ENCODE measurements at regions not wholly inside any gene's neighbourhood (a gene's known extent, or its start where the extent isn't known, plus 50 kb on each side); places are given as distances from the start of the nearest gene placed in this dataset.

GRCh38 chr13:57865600-57866294 is 234.2 kb downstream of the PCDH17 start:
- H3K36me3 ChIP-seq (replicated peaks; ENCODE audit: insufficient read depth, low read length), result no peaks in the 10 kb centered on the region
- no peaks in the 10 kb centered on the region for H3K27me3 ChIP-seq (replicated peaks; ENCODE audit: insufficient read depth, low read length)
- no peak for DNase-seq
- H3K9me2 ChIP-seq (replicated peaks; ENCODE audit: insufficient read depth, low read length), result no peaks in the 10 kb centered on the region
- no peaks in the 10 kb centered on the region for H4K20me1 ChIP-seq (ENCODE audit: insufficient read depth, low read length)
- no peak overlapping the region for H3K9ac ChIP-seq (ENCODE audit: low read length)
- H3K79me2 ChIP-seq (ENCODE audit: low read length), result no peaks in the 10 kb centered on the region
- H3K9me3 ChIP-seq (replicated peaks; ENCODE audit: insufficient read depth, low read length), result no peaks in the 10 kb centered on the region
- no peak overlapping the region for H2AFZ ChIP-seq (ENCODE audit: low read length)
- no peaks in the 10 kb centered on the region for H3K4me1 ChIP-seq (ENCODE audit: low read length)
- no peak overlapping the region for H3K4me3 ChIP-seq (ENCODE audit: low read length)
- no peak overlapping the region for H3K27ac ChIP-seq (ENCODE audit: low read length)
- TF ChIP-seq CTCF (IDR thresholded peaks at IDR 0.05; ENCODE audit: low read length) (no peak), EZH2 (optimal IDR thresholded peaks at IDR 0.05; ENCODE audit: low read depth, low read length) (no peak), EZH2phosphoT487 (IDR thresholded peaks at IDR 0.05; ENCODE audit: low read length) (no peak)
- no peak overlapping the region for H3K4me2 ChIP-seq (ENCODE audit: low read depth, low read length)
- no peaks in the 10 kb centered on the region for H3F3A ChIP-seq (ENCODE audit: insufficient read depth, low read length)

GRCh38 chr13:57874530-57874929 is 243.0 kb downstream of the PCDH17 start:
- no peaks in the 10 kb centered on the region for H4K20me1 ChIP-seq (ENCODE audit: insufficient read depth, low read length)
- no peak overlapping the region for H3K4me2 ChIP-seq (ENCODE audit: low read depth, low read length)
- no peak overlapping the region for H3K27ac ChIP-seq (ENCODE audit: low read length)
- TF ChIP-seq EZH2 (optimal IDR thresholded peaks at IDR 0.05; ENCODE audit: low read depth, low read length) (no peak), CTCF (IDR thresholded peaks at IDR 0.05; ENCODE audit: low read length) (no peak), EZH2phosphoT487 (IDR thresholded peaks at IDR 0.05; ENCODE audit: low read length) (no peak)
- H3K79me2 ChIP-seq (ENCODE audit: low read length), result no peaks in the 10 kb centered on the region
- no peaks in the 10 kb centered on the region for H3F3A ChIP-seq (ENCODE audit: insufficient read depth, low read length)
- H3K4me3 ChIP-seq (ENCODE audit: low read length), result no peak overlapping the region
- no peaks in the 10 kb centered on the region for H3K4me1 ChIP-seq (ENCODE audit: low read length)
- H3K9ac ChIP-seq (ENCODE audit: low read length), result no peak overlapping the region
- H3K9me3 ChIP-seq (replicated peaks; ENCODE audit: insufficient read depth, low read length), result no peaks in the 10 kb centered on the region
- H3K9me2 ChIP-seq (replicated peaks; ENCODE audit: insufficient read depth, low read length), result no peaks in the 10 kb centered on the region
- no peak overlapping the region for H2AFZ ChIP-seq (ENCODE audit: low read length)
- no peaks in the 10 kb centered on the region for H3K27me3 ChIP-seq (replicated peaks; ENCODE audit: insufficient read depth, low read length)
- no peak for DNase-seq
- no peaks in the 10 kb centered on the region for H3K36me3 ChIP-seq (replicated peaks; ENCODE audit: insufficient read depth, low read length)

- Histone ChIP-seq H3F3A (ENCODE audit: insufficient read depth, low read length) (no peaks in the 10 kb centered on the region), H3K9me3 (replicated peaks; ENCODE audit: insufficient read depth, low read length) (no peaks in the 10 kb centered on the region), H3K9me2 (replicated peaks; ENCODE audit: insufficient read depth, low read length) (no peaks in the 10 kb centered on the region), H3K27ac (ENCODE audit: low read length) (no peak overlapping the region), H3K79me2 (ENCODE audit: low read length) (no peaks in the 10 kb centered on the region), H3K27me3 (replicated peaks; ENCODE audit: insufficient read depth, low read length) (no peaks in the 10 kb centered on the region), H3K4me3 (ENCODE audit: low read length) (no peak overlapping the region), H3K36me3 (replicated peaks; ENCODE audit: insufficient read depth, low read length) (no peaks in the 10 kb centered on the region), H4K20me1 (ENCODE audit: insufficient read depth, low read length) (no peaks in the 10 kb centered on the region), H2AFZ (ENCODE audit: low read length) (no peak overlapping the region), H3K4me1 (ENCODE audit: low read length) (no peaks in the 10 kb centered on the region), H3K4me2 (ENCODE audit: low read depth, low read length) (no peak overlapping the region), H3K9ac (ENCODE audit: low read length) (no peak overlapping the region)
- no peak for TF ChIP-seq EZH2phosphoT487 (IDR thresholded peaks at IDR 0.05; ENCODE audit: low read length)
- no peak for TF ChIP-seq EZH2 (optimal IDR thresholded peaks at IDR 0.05; ENCODE audit: low read depth, low read length)
- TF ChIP-seq CTCF (IDR thresholded peaks at IDR 0.05; ENCODE audit: low read length), result no peak
- DNase-seq, result no peak
Observed at GRCh38 chr13:57877601-57878000, 246.1 kb downstream of the PCDH17 start.
